HepG2 (cell line): ENCODE measurements at regions not wholly inside any gene's neighbourhood (a gene's known extent, or its start where the extent isn't known, plus 50 kb on each side); places are given as distances from the start of the nearest gene placed in this dataset.

Source experiments
- ARID4A ChIP-seq: sonication (generic); formaldehyde crosslinking; IDR thresholded peaks from 2 replicates; pipeline ENCODE4 v1.5.0; 2020; ENCODE audit warnings: mild to moderate bottlenecking, missing genetic modification reagents, borderline replicate concordance
- WIZ ChIP-seq: sonication (generic); formaldehyde crosslinking; IDR thresholded peaks from 2 replicates; pipeline ENCODE4 v1.5.1; 2020; ENCODE audit warnings: mild to moderate bottlenecking, missing genetic modification reagents
- TF ChIP-seq, protein P1 (sequence below), 2 experiments: sonication (generic) in 1 of 2; formaldehyde crosslinking in 1 of 2; IDR thresholded peaks; 2 replicates each; pipeline versions ENCODE4 v1.6.1 to v1.9.0; 2014 to 2022; ENCODE audit warnings: antibody characterized with exemption in 1 of 2, borderline replicate concordance in 1 of 2, inconsistent platforms in 1 of 2, low read depth in 1 of 2, missing genetic modification reagents in 1 of 2

GRCh38 chr12:132416827-132417226 is 73.1 kb upstream of the FBRSL1 start:
- TF ChIP-seq, protein P1, sequence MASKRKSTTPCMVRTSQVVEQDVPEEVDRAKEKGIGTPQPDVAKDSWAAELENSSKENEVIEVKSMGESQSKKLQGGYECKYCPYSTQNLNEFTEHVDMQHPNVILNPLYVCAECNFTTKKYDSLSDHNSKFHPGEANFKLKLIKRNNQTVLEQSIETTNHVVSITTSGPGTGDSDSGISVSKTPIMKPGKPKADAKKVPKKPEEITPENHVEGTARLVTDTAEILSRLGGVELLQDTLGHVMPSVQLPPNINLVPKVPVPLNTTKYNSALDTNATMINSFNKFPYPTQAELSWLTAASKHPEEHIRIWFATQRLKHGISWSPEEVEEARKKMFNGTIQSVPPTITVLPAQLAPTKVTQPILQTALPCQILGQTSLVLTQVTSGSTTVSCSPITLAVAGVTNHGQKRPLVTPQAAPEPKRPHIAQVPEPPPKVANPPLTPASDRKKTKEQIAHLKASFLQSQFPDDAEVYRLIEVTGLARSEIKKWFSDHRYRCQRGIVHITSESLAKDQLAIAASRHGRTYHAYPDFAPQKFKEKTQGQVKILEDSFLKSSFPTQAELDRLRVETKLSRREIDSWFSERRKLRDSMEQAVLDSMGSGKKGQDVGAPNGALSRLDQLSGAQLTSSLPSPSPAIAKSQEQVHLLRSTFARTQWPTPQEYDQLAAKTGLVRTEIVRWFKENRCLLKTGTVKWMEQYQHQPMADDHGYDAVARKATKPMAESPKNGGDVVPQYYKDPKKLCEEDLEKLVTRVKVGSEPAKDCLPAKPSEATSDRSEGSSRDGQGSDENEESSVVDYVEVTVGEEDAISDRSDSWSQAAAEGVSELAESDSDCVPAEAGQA (IDR thresholded peaks at IDR 0.05; ENCODE audit: low read depth), result no peak
- TF ChIP-seq, protein P1 (CRISPR knock-in tag; IDR thresholded peaks at IDR 0.05; ENCODE audit: borderline replicate concordance), result no peak
- TF ChIP-seq ARID4A (CRISPR knock-in tag) (no peak), WIZ (CRISPR knock-in tag) (no peak)
